ENCODE measurements at regions not wholly inside any gene's neighbourhood (a gene's known extent, or its start where the extent isn't known, plus 50 kb on each side); places are given as distances from the start of the nearest gene placed in this dataset.
A peak's percentile ranks its signal among the peaks of the same experiment; 100 is the strongest.

DNA sequence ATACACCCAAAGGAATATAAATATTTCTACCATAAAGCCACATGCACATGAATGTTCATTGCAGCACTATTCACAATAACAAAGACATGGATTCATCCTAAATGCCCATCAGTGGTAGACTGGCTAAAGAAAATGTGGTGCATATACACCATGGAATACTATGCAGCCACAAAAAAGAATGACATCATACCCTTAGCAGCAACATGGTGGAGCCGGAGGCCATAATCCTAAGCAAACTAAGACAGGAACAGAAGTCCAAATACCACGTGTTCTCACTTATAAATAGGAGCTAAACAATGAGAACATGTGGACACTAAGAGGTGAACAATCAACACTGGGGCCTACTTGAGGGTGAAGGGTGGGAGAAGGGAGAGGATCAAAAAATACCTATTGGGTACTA, 198.5 kb downstream of the BMP4 start:
- TF ChIP-seq, protein P1, sequence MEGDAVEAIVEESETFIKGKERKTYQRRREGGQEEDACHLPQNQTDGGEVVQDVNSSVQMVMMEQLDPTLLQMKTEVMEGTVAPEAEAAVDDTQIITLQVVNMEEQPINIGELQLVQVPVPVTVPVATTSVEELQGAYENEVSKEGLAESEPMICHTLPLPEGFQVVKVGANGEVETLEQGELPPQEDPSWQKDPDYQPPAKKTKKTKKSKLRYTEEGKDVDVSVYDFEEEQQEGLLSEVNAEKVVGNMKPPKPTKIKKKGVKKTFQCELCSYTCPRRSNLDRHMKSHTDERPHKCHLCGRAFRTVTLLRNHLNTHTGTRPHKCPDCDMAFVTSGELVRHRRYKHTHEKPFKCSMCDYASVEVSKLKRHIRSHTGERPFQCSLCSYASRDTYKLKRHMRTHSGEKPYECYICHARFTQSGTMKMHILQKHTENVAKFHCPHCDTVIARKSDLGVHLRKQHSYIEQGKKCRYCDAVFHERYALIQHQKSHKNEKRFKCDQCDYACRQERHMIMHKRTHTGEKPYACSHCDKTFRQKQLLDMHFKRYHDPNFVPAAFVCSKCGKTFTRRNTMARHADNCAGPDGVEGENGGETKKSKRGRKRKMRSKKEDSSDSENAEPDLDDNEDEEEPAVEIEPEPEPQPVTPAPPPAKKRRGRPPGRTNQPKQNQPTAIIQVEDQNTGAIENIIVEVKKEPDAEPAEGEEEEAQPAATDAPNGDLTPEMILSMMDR (IDR thresholded peaks at IDR 0.05): no peak
- no peak for TF ChIP-seq POLR2A (IDR thresholded peaks at IDR 0.05)
- Histone ChIP-seq H3K27me3 (no peaks in the 10 kb centered on the region), H3K9me3 (no peaks in the 10 kb centered on the region), H3K36me3 (no peaks in the 10 kb centered on the region), H3K27ac (no peak overlapping the region), H3K4me3 (no peak overlapping the region), H3K4me1 (no peaks in the 10 kb centered on the region)
- ATAC-seq (no peak), DNase-seq (no peak)
- intact Hi-C loops (cut with DNase I): no loop called here
- WGBS (ENCODE audit: insufficient coverage, low coverage, low lambda C conversion rate, missing lambda C conversion rate): 94% methylated on average over 2 of the region's 2 CpGs

DNA sequence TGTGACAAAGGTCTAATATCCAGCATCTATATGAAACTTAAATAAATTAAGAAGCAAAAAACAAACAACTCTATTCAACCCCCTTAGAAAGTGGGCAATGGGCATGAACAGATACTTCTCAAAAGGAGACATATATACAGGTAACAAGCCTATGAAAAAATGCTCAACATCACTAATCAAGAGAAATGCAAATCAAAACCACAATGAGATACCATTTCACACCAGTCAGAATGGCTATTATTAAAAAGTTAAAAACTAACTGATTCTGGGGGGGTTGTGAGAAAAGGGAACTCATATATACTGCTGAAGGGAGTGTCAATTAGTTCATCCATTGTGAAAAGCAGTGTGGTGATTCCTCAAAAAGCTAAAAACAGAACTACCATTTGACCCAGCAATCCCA, 198.9 kb downstream of the BMP4 start:
- Histone ChIP-seq H3K9me3 (no peaks in the 10 kb centered on the region), H3K27me3 (no peaks in the 10 kb centered on the region), H3K4me3 (no peak overlapping the region), H3K4me1 (no peaks in the 10 kb centered on the region), H3K36me3 (no peaks in the 10 kb centered on the region), H3K27ac (no peak overlapping the region)
- intact Hi-C loops (cut with DNase I): no loop called here
- ATAC-seq (no peak), DNase-seq (no peak)
- TF ChIP-seq POLR2A (IDR thresholded peaks at IDR 0.05): no peak
- TF ChIP-seq, protein P1 (IDR thresholded peaks at IDR 0.05): no peak

DNA sequence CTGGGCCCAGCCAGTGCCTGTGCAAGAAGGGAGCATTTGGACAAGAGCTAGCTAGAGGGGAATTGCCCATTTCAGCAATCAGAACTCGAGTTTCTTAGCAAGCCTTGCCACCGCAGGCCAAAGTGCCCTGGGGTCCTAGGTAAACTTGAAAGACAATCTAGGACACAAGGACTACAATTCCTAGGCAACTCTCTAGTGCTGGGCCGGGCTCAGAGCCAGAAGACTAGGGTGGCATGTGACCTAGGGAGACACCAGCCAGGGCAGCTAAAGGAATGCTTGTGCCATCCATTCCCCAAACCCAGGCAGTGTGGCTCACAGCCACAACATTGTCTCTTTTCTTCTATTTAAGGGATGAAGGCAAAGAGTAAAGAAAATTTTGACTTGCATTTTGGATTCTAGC, 205.0 kb downstream of the BMP4 start:
- TF ChIP-seq POLR2A (IDR thresholded peaks at IDR 0.05): no peak
- TF ChIP-seq, protein P1 (IDR thresholded peaks at IDR 0.05): no peak
- no peaks in the 10 kb centered on the region for H3K4me1 ChIP-seq
- no peaks in the 10 kb centered on the region for H3K36me3 ChIP-seq
- DNase-seq (no peak), ATAC-seq (no peak)
- no peaks in the 10 kb centered on the region for H3K9me3 ChIP-seq
- H3K4me3 ChIP-seq: no peak overlapping the region
- WGBS (ENCODE audit: insufficient coverage, low coverage, low lambda C conversion rate, missing lambda C conversion rate): no CpG with 5 or more reads among the region's 3 CpGs
- H3K27ac ChIP-seq: no peak overlapping the region
- H3K27me3 ChIP-seq: no peaks in the 10 kb centered on the region
- intact Hi-C loops (cut with DNase I): no loop called here

DNA sequence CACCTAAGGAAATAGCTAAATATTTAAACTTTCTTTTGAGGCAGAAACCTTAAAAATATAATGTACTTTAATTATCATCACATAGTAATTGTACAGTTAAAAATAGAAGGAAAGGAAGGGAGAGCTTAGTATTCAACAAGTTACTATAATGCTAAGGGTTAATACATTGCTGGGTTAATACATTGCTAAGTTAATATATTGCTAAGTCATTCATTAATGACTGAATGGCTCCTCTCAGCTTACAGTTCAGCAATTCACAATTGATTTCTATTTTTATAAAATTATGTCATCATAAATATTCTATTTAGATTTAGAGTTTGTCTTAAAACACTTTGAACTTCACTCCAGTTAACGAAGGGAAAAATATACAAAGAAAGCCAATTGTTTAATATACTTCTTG, 207.9 kb downstream of the BMP4 start:
- no peak for ATAC-seq
- H3K4me1 ChIP-seq: no peaks in the 10 kb centered on the region
- intact Hi-C loops (cut with DNase I): no loop called here
- 47% methylated on average over 1 of the region's 1 CpG for WGBS (ENCODE audit: insufficient coverage, low coverage, low lambda C conversion rate, missing lambda C conversion rate)
- DNase-seq: no peak
- H3K4me3 ChIP-seq: no peak overlapping the region
- H3K27me3 ChIP-seq: no peaks in the 10 kb centered on the region
- no peaks in the 10 kb centered on the region for H3K36me3 ChIP-seq
- H3K9me3 ChIP-seq: no peaks in the 10 kb centered on the region
- H3K27ac ChIP-seq: no peak overlapping the region
- TF ChIP-seq POLR2A (IDR thresholded peaks at IDR 0.05): no peak
- TF ChIP-seq, protein P1 (IDR thresholded peaks at IDR 0.05): no peak

DNA sequence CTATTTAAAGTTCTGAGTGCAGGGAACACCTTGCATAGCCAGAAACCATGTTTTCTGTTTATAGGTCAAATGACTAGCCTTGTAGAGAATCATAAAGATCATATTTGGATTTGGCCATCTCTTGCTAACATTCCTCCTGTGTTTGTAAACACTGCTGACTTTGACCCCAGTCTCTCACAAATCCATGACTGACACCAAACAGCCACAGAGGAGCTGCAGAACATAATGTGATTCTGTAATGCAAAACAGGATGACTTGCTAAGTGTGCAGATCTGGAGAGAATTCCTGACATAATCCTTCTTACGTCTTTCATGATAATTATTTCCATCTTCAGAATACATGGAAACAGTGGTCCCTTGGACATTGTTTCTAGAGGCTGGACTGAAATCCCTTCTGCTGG, 211.8 kb downstream of the BMP4 start:
- ATAC-seq: peak in 1 of 4 donors; percentile 38
- Histone ChIP-seq H3K36me3 (no peaks in the 10 kb centered on the region), H3K27ac (no peak overlapping the region), H3K4me1 (no peaks in the 10 kb centered on the region), H3K27me3 (no peaks in the 10 kb centered on the region), H3K4me3 (no peak overlapping the region), H3K9me3 (no peaks in the 10 kb centered on the region)
- intact Hi-C loops (cut with DNase I): no loop called here
- DNase-seq: no peak
- 67% methylated on average over 1 of the region's 1 CpG for WGBS (ENCODE audit: insufficient coverage, low coverage, low lambda C conversion rate, missing lambda C conversion rate)
- TF ChIP-seq, protein P1 (IDR thresholded peaks at IDR 0.05): no peak
- no peak for TF ChIP-seq POLR2A (IDR thresholded peaks at IDR 0.05)
